ENCODE measurements at regions not wholly inside any gene's neighbourhood (a gene's known extent, or its start where the extent isn't known, plus 50 kb on each side); places are given as distances from the start of the nearest gene placed in this dataset.

DNA sequence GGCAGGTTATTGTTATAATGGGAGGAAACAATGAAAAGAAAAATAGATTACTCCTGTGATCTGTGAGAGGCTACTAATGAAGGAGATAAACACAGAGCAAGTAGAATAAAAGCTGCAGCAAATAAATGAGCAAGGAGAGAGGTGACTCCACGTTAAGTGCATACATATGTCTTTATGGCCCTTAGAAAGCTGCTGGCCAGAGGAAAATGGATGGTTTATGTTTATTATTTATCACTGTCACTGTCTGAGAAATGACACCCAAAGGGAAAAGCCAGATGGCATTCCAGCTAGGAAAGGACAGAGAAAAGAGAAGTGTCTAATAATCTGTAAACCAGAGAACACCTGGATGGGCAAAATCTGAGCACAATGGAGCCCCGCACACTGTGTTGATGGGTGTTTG lies 122.9 kb upstream of the DDX18 start:
- TF ChIP-seq, protein P1, sequence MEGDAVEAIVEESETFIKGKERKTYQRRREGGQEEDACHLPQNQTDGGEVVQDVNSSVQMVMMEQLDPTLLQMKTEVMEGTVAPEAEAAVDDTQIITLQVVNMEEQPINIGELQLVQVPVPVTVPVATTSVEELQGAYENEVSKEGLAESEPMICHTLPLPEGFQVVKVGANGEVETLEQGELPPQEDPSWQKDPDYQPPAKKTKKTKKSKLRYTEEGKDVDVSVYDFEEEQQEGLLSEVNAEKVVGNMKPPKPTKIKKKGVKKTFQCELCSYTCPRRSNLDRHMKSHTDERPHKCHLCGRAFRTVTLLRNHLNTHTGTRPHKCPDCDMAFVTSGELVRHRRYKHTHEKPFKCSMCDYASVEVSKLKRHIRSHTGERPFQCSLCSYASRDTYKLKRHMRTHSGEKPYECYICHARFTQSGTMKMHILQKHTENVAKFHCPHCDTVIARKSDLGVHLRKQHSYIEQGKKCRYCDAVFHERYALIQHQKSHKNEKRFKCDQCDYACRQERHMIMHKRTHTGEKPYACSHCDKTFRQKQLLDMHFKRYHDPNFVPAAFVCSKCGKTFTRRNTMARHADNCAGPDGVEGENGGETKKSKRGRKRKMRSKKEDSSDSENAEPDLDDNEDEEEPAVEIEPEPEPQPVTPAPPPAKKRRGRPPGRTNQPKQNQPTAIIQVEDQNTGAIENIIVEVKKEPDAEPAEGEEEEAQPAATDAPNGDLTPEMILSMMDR (IDR thresholded peaks at IDR 0.05) = no peak
- TF ChIP-seq POLR2A (IDR thresholded peaks at IDR 0.05) = no peak

Data from lower leg skin (tissue), 3 donors.